ACC112 (cell line): ENCODE measurements at regions not wholly inside any gene's neighbourhood (a gene's known extent, or its start where the extent isn't known, plus 50 kb on each side); places are given as distances from the start of the nearest gene placed in this dataset.
"Not testable (repeated sequence)": the region's sequence is repeated elsewhere in the genome, so short reads cannot be mapped to it uniquely, and the experiment has no call there.

ENCODE experiments used
- H2AFZ ChIP-seq: fragments of 200-600 bp; sonication (generic); one replicate; pipeline ENCODE4 v1.6.0; 2017; ENCODE audit warnings: antibody characterized with exemption, low read length; ENCODE audit not compliant: unreplicated experiment
- H3K27ac ChIP-seq: fragments of 200-600 bp; sonication (generic); 2 replicates; pipeline ENCODE4 v1.5.1; 2014; ENCODE audit warnings: low read depth, mild to moderate bottlenecking, antibody characterized with exemption, low read length, moderate library complexity
- H3K27me3 ChIP-seq: fragments of 200-600 bp; sonication (generic); 2 replicates; pipeline ENCODE4 v1.6.1; 2014; ENCODE audit warnings: mild to moderate bottlenecking, antibody characterized with exemption, low read length, moderate library complexity, mixed read lengths; ENCODE audit not compliant: insufficient read depth
- H3K36me3 ChIP-seq: fragments of 200-600 bp; sonication (generic); 2 replicates; pipeline ENCODE4 v1.6.1; 2016; ENCODE audit warnings: mild to moderate bottlenecking, antibody characterized with exemption, low read length, moderate library complexity, mixed read lengths; ENCODE audit not compliant: insufficient read depth
- H3K4me1 ChIP-seq: fragments of 200-600 bp; sonication (generic); one replicate; pipeline ENCODE4 v1.6.1; 2016; ENCODE audit warnings: low read length, mixed read lengths; ENCODE audit not compliant: insufficient read depth, unreplicated experiment, control insufficient read depth
- H3K4me3 ChIP-seq: fragments of 200-600 bp; sonication (generic); 2 replicates; pipeline ENCODE4 v1.5.1; 2014; ENCODE audit warnings: mild to moderate bottlenecking, low read depth, low read length
- H3K79me2 ChIP-seq: fragments of 200-600 bp; sonication (generic); one replicate; pipeline ENCODE4 v1.6.0; 2016; ENCODE audit warnings: low read length; ENCODE audit not compliant: control insufficient read depth, unreplicated experiment, insufficient read depth

DNA sequence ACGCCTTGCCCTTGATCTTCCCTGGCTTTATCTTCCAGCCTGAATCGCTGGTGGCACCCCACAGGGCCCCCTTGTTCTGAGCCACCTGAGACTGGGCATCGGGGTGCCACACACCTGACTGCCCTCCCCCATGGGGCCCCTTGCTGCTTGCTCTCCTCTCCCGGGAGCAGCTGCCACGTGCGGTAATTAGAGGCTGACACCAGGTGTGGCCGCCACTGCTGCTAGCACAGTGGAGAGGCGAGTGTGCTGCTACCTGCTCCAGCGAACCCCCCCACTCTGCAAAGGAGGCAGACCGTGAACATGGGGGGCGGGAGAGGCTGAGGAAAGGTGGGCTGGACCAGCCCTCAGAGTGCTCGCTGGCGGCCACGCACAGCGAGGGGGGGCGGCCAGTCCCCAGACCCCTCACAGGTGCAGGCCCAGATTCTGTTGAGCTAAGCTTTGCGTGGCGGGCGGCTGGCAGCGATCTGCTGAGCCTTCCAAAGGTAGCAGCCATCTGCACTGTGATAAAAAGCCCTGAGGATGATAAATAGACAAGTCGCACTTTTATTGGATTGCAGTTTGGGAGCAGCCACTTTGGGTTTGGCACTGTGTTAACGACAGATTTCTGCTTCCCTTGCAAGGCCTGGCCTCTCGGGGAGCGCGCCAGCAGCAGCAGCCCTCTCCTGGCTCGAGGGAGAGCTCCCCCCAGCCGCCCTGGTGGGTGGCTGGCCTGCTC, 167.9 kb upstream of the GSE1 start:
- Histone ChIP-seq H3K36me3 (no peaks in the 10 kb centered on the region), H3K27ac (no peak overlapping the region), H3K4me1 (no peaks in the 10 kb centered on the region), H3K4me3 (no peak overlapping the region), H3K79me2 (no peaks in the 10 kb centered on the region), H3K27me3 (no peaks in the 10 kb centered on the region), H2AFZ (no peak overlapping the region)

DNA sequence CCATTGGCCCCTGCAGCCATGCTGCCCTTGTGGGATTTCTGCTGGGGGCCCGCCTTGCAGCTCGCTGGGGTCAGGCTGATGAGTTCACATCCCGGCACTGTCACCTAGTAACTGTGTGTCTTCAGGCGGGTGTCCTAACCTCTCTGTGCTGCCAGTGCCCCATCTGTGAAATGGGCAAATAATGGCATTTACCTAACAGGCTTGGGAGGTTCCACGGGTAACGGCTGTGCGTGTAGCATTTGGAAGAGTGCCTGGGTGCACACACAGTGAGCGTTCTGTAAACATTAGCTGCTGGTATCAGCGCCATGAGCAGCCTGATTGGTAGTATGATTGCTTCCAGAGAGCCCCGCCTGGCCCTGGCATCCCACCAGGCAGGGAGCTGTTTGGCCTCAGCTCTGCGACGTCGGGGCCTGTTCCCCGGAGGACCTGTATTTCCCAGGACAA, 167.3 kb upstream of the GSE1 start:
- Histone ChIP-seq H3K27me3 (no peaks in the 10 kb centered on the region), H2AFZ (no peak overlapping the region), H3K4me3 (no peak overlapping the region), H3K27ac (no peak overlapping the region), H3K4me1 (no peaks in the 10 kb centered on the region), H3K79me2 (no peaks in the 10 kb centered on the region), H3K36me3 (no peaks in the 10 kb centered on the region)

DNA sequence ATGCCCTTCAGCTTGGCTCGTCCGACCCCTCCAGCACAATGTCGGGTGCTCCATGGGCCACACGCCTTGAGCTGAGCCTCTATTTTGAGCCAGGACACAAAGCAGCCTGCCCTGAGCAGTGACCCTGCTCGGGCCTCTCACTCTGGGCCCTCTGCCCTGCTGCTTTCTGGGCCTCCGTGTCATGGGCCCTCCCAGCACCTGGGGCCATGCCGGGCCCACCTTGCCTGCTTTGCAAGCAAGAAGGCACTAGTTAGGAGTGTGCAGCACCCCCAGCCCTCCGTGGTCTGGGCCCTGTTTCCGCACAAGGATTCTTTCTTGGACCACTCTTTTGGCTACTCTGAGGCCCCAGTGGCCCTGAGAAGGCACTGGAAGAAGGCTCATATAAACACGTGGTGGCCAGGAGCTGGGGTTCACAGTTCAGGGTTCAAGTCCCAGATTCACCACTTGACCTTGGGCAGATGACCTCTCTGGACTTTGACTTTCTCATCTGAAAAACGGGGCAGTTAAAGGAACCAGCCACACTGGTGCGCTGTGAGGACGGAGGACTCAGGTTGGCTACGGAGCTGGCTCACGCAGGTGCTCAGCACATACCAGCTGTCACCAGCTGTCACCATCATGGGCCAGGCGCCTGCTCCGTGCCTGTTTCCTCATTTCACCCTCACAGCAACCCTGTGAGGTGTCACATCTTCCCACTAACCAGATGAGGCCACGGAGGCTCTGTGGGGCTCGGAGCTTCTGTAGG, 166.0 kb upstream of the GSE1 start:
- H3K36me3 ChIP-seq = no peaks in the 10 kb centered on the region

DNA sequence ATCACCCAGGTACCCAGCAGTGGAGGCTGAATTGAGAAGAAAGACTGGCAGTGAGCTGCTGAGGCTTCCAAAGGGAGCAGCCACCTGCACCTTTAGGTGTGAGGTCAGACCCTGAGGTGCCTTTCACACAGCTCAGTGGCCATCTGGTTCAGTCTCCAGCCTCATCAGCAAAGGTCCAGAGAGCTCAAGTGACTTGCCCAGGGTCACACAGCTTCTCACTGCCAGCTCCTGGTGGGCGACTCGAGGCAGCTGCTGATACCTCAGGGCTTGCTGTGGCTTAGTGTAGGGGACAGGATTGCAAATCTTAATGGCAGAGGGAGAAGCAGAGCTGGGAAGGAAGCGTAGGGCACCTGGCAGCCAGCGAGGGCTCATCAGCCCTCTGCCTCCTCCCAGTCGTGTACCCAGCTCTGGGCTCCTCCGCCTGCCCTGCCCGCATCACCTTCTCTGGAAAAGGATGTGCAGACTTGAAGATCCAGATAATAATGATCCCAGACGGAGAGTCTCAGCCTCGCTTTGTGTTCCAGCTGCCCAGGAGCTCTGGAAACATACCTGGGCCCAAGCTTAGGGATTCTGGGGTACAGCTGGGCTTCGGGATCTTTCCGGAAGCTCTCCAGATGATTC, 165.3 kb upstream of the GSE1 start:
- H3K27me3 ChIP-seq = no peaks in the 10 kb centered on the region
- H3K4me1 ChIP-seq = no peaks in the 10 kb centered on the region
- H3K79me2 ChIP-seq = no peaks in the 10 kb centered on the region
- no peak overlapping the region for H2AFZ ChIP-seq
- H3K36me3 ChIP-seq = no peaks in the 10 kb centered on the region
- no peak overlapping the region for H3K4me3 ChIP-seq
- no peak overlapping the region for H3K27ac ChIP-seq

More for the DNA sequence above, 166.0 kb upstream of the GSE1 start:
- no peaks in the 10 kb centered on the region for H3K79me2 ChIP-seq
- no peaks in the 10 kb centered on the region for H3K27me3 ChIP-seq
- H3K4me3 ChIP-seq = no peak overlapping the region
- no peak overlapping the region for H2AFZ ChIP-seq
- H3K4me1 ChIP-seq = no peaks in the 10 kb centered on the region
- no peak overlapping the region for H3K27ac ChIP-seq

DNA sequence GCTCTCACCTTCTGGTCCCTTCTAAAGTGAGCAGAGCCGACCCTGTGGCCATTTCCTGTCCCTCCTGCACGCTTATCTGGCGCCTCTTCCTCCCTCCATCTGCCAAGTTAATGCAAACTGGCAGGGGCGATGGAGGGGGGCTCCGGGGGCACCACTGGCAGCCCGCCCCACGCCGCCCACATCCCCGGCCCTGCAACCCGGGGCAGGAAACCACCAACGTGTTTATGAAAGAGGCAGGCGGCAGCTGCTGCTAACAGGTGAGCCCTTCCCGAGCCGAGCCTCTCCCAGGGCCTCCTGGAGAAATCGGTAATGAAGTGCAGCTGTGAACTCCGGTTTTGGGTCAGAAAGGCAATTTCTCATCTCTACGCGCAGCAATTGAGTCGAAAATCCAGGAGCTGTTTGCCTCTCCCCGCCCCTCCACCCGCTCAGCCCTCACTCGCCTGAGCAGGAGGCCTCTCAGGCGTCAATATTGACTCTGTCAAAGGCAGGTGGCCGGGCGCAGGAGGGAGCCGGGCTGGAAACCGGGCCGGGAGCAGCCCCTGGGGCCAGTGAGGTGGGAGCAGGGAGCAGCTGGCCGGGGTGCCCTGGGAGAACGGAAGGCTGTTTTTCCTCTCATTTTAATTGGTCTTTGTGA, 164.4 kb upstream of the GSE1 start:
- H3K27me3 ChIP-seq = no peaks in the 10 kb centered on the region
- H2AFZ ChIP-seq = no peak overlapping the region
- H3K4me3 ChIP-seq = no peak overlapping the region
- H3K79me2 ChIP-seq = no peaks in the 10 kb centered on the region
- H3K4me1 ChIP-seq = no peaks in the 10 kb centered on the region
- H3K36me3 ChIP-seq = no peaks in the 10 kb centered on the region
- H3K27ac ChIP-seq = no peak overlapping the region

DNA sequence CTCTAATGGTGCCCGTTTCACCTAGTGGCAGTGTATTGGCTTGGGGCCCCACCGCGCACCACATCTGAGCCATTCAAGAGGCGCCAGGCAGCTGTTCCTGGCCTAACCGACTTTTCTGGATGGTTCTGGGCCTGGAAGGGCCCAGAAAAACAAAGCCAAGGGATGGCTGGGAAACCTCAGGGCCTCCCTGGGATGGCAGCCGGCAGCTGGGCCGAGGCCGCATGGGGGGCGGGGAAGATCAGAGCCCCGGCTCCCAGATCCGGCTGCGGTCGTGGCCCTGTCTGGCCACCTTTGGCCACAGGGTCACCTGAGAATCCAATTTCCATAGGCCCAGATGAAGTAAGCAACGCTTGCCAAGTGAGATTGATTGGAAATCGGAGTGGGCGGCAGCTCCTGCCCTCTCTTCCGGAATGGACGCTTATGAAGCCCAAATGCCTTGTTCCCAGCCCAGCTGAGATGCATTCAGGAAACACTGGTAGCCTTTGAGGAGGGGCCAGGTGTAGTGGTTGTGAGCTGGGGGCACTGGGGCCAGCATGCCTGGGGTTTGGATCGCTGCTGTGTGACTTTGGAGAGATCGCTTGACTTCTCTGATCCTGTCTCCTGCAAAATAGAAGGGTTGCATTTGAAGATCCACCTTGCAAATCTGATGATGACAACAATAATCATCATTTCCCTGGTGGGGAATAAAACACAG, 163.8 kb upstream of the GSE1 start:
- Histone ChIP-seq H3K27me3 (no peaks in the 10 kb centered on the region), H3K4me3 (no peak overlapping the region), H3K4me1 (no peaks in the 10 kb centered on the region), H2AFZ (no peak overlapping the region), H3K27ac (no peak overlapping the region), H3K36me3 (no peaks in the 10 kb centered on the region), H3K79me2 (no peaks in the 10 kb centered on the region)

DNA sequence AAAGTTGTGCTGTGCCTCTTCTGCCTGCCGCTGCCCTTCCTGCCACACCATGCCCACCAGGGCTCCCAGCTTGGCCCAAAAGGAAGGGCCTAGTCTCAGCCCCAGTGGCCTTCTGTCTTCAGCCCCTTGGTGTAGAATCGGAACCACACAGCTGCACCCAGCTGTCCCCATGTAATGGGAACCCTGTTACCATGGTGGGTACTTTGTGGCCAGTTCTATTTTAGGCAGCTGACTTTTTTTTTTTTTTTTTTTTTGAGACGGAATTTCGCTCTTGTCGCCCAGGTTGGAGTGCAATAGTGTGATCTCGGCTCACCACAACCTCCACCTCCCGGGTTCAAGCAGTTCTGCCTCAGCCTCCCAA, 163.3 kb upstream of the GSE1 start:
- H3K4me1 ChIP-seq = no peaks in the 10 kb centered on the region
- no peak overlapping the region for H2AFZ ChIP-seq
- no peaks in the 10 kb centered on the region for H3K79me2 ChIP-seq
- H3K36me3 ChIP-seq = no peaks in the 10 kb centered on the region
- H3K27me3 ChIP-seq = no peaks in the 10 kb centered on the region
- no peak overlapping the region for H3K4me3 ChIP-seq
- H3K27ac ChIP-seq = no peak overlapping the region

DNA sequence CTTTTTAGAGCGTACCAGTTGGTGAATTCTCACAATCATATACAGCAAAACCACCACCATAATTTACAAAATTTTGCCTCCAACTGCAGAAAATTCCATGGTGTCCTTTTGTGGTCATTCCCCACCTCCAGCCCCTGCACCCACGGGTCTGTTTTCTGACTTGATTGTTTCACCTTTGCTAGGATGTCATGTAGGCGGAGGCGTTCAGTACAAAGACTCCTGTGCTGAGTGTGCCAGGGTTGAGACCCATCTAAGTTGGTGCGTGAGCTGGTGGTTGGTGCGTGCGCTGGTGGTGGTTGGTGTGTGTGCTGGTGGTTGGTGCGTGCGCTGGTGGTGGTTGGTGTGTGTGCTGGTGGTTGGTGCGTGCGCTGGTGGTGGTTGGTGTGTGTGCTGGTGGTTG, 162.0 kb upstream of the GSE1 start:
- H3K4me3 ChIP-seq, H2AFZ ChIP-seq, H3K4me1 ChIP-seq, H3K27ac ChIP-seq, H3K79me2 ChIP-seq, H3K36me3 ChIP-seq, H3K27me3 ChIP-seq: not testable (repeated sequence)

DNA sequence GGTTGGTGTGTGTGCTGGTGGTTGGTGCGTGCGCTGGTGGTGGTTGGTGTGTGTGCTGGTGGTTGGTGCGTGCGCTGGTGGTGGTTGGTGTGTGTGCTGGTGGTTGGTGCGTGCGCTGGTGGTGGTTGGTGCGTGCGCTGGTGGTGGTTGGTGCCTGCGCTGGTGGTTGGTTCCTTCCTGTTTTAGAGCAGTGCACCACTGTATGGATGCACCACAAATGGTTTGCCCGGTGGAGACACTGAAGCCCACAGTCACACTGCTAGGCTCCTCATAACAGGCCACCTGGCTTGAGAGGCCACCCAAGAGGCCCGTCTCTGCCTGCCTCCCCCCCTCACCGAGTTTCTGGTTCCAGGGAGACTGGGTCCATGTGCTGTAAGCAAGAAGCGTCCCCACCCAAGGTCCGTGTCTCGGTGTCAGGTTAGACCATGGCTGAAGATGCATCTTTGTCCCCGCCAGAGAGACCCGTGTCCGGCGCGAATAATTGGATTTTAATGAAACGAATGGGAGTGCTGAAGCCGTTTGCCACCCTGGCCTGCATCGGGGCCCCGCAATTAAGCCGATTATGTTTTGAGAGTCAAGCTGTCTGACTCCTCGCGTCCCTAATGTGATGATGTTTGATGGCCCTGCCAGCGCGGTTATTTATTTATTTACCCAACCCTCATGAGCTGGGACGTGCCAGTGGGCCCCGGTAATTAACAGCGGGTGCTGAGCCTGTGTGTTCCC, 161.3 kb upstream of the GSE1 start:
- H3K27ac ChIP-seq = no peak overlapping the region
- H3K36me3 ChIP-seq = no peaks in the 10 kb centered on the region
- no peak overlapping the region for H2AFZ ChIP-seq
- H3K4me3 ChIP-seq = no peak overlapping the region
- H3K79me2 ChIP-seq = no peaks in the 10 kb centered on the region
- no peaks in the 10 kb centered on the region for H3K4me1 ChIP-seq
- H3K27me3 ChIP-seq = no peaks in the 10 kb centered on the region
